A549 (cell line): ENCODE measurements at regions not wholly inside any gene's neighbourhood (a gene's known extent, or its start where the extent isn't known, plus 50 kb on each side); places are given as distances from the start of the nearest gene placed in this dataset.
A peak's percentile ranks its signal among the peaks of the same experiment; 100 is the strongest.

Experiments
- ATAC-seq, 2 experiments: fragments of 200-7000 bp in 1 of 2; fragments of >200 bp in 1 of 2; cut with Nextera tagmentation in 1 of 2; cut with Tn5 transposase in 1 of 2; 3 replicates each; pipeline versions ENCODE4 v1.8.0 to v1.9.1; 2018 to 2020; ENCODE audit warnings: mild to moderate bottlenecking in 1 of 2, moderate library complexity in 1 of 2
- CTCF ChIA-PET: fragments of 300-600 bp; sonication (Branson Sonifier 250); formaldehyde crosslinking; extraction: SDS; loops from one replicate; lab custom pipeline; 2021; ENCODE audit warnings: antibody characterized with exemption, inconsistent platforms; lab: Yijun Ruan, JAX
- POLR2A ChIA-PET: fragments of 350-600 bp; formaldehyde crosslinking; extraction: SDS; loops from one replicate; lab custom pipeline; 2021; ENCODE audit warnings: antibody characterized with exemption, inconsistent platforms; lab: Yijun Ruan, JAX
- DNase-seq, 2 experiments: peaks; one replicate each; pipeline versions ENCODE4 v3.0.0 to v3.0.0-alpha.2; 2011 to 2016; ENCODE audit warnings: low read depth in 1 of 2, low spot score in 1 of 2
- FAIRE-seq: peaks from 2 replicates; lab custom pipeline; 2011; peaks lifted over from hg19 to GRCh38; lab: Jason Lieb, UNC
- H3K27ac ChIP-seq, 2 experiments: fragments of >200 bp; sonication (Bioruptor Twin); formaldehyde crosslinking; 3 replicates each; pipeline ENCODE4 v1.5.1; 2016 to 2017
- H3K4me1 ChIP-seq: fragments of >200 bp; sonication (Bioruptor Twin); formaldehyde crosslinking; 3 replicates; pipeline ENCODE4 v1.6.1; 2016
- H3K4me2 ChIP-seq: fragments of >200 bp; sonication (Bioruptor Twin); formaldehyde crosslinking; 3 replicates; pipeline ENCODE4 v1.6.1; 2016
- H3K4me3 ChIP-seq: fragments of >200 bp; sonication (Bioruptor Twin); formaldehyde crosslinking; 3 replicates; pipeline ENCODE4 v1.5.1; 2016
- H3K9me3 ChIP-seq: fragments of >200 bp; sonication (Bioruptor Twin); formaldehyde crosslinking; 3 replicates; pipeline ENCODE4 v1.6.1; 2016
- ATOH8 ChIP-seq: fragments of 250-450 bp; sonication (Bioruptor Pico); IDR thresholded peaks from 2 replicates; pipeline ENCODE4 v1.5.0; 2020; ENCODE audit warnings: low read depth, mild to moderate bottlenecking, moderate library complexity
- CHD2 ChIP-seq: fragments of 150-350 bp; IDR thresholded peaks from 2 replicates; pipeline ENCODE4 v1.6.1; 2014; ENCODE audit warnings: low read length; ENCODE audit not compliant: partially characterized antibody
- E2F6 ChIP-seq: IDR thresholded peaks from 2 replicates; pipeline ENCODE4 v1.6.1; 2012; ENCODE audit warnings: low read depth, borderline replicate concordance
- ESRRA ChIP-seq: fragments of 150-350 bp; IDR thresholded peaks from 2 replicates; pipeline ENCODE4 v1.6.1; 2014; ENCODE audit warnings: mild to moderate bottlenecking, low read length, borderline replicate concordance
- FOSL2 ChIP-seq, 2 experiments: fragments of 450-650 bp in 1 of 2; fragments of >200 bp in 1 of 2; sonication (Bioruptor Twin) in 1 of 2; formaldehyde crosslinking; IDR thresholded peaks; 2 replicates each; pipeline versions ENCODE4 v1.5.0 to v1.6.1; 2016 to 2020; ENCODE audit warnings: mild to moderate bottlenecking in 1 of 2, moderate library complexity in 1 of 2
- HDAC2 ChIP-seq: fragments of 200-600 bp; sonication (generic); IDR thresholded peaks from 2 replicates; pipeline ENCODE4 v1.6.1; 2016
- KDM1A ChIP-seq: fragments of 200-600 bp; sonication (generic); IDR thresholded peaks from 2 replicates; pipeline ENCODE4 v1.6.1; 2016; ENCODE audit warnings: low read depth, mild to moderate bottlenecking
- MAFK ChIP-seq: fragments of 450-650 bp; IDR thresholded peaks from 2 replicates; pipeline ENCODE4 v1.6.1; 2014; ENCODE audit not compliant: partially characterized antibody
- MAZ ChIP-seq: fragments of 150-350 bp; IDR thresholded peaks from 2 replicates; pipeline ENCODE4 v1.6.1; 2014; ENCODE audit warnings: antibody characterized with exemption, low read depth, low read length, borderline replicate concordance
- RAD21 ChIP-seq, 2 experiments: fragments of >200 bp in 1 of 2; sonication (Bioruptor Twin) in 1 of 2; formaldehyde crosslinking in 1 of 2; IDR thresholded peaks in 1 of 2; conservative IDR thresholded peaks in 1 of 2; 2 replicates in 1 of 2; 3 replicates in 1 of 2; pipeline ENCODE4 v1.6.1; 2012 to 2018; ENCODE audit warnings: inconsistent platforms in 1 of 2
- RARB ChIP-seq: fragments of 250-450 bp; sonication (Bioruptor Pico); IDR thresholded peaks from 2 replicates; pipeline ENCODE4 v1.8.0; 2021; ENCODE audit warnings: mild to moderate bottlenecking, moderate library complexity
- RCOR1 ChIP-seq: fragments of 150-350 bp; IDR thresholded peaks from 2 replicates; pipeline ENCODE4 v1.6.1; 2014; ENCODE audit warnings: antibody characterized with exemption, low read length, low read depth
- REST ChIP-seq: fragments of 200-600 bp; sonication (generic); IDR thresholded peaks from 2 replicates; pipeline ENCODE4 v1.6.1; 2016; ENCODE audit warnings: antibody characterized with exemption, mild to moderate bottlenecking, moderate library complexity
- RNF2 ChIP-seq: fragments of 200-600 bp; sonication (generic); IDR thresholded peaks from 2 replicates; pipeline ENCODE4 v1.6.1; 2016; ENCODE audit warnings: low read depth, mild to moderate bottlenecking, antibody characterized with exemption, moderate library complexity, borderline replicate concordance
- SMC3 ChIP-seq: fragments of >200 bp; sonication (Bioruptor Twin); formaldehyde crosslinking; IDR thresholded peaks from 3 replicates; pipeline ENCODE4 v1.6.1; 2018; ENCODE audit warnings: inconsistent platforms
- TP53 ChIP-seq: fragments of 250-450 bp; sonication (Bioruptor Pico); IDR thresholded peaks from 2 replicates; pipeline ENCODE4 v1.5.0; 2021; ENCODE audit warnings: mild to moderate bottlenecking, moderate library complexity
- USF2 ChIP-seq: fragments of 450-650 bp; IDR thresholded peaks from 2 replicates; pipeline ENCODE4 v1.6.1; 2014; ENCODE audit warnings: antibody characterized with exemption
- ZNF302 ChIP-seq: fragments of 250-450 bp; sonication (Bioruptor Pico); IDR thresholded peaks from 2 replicates; pipeline ENCODE4 v1.9.0; 2021; ENCODE audit warnings: inconsistent platforms, mild to moderate bottlenecking, moderate library complexity
- WGBS: methylation state at CpG from one replicate; pipeline ENCODE4 v1.1.6; 2017; ENCODE audit errors: missing lambda C conversion rate; 5-methylcytosine and 5-hydroxymethylcytosine counted together

GRCh38 chr16:80299416-80299815, 241.4 kb upstream of the DYNLRB2 start:
- TF ChIP-seq SMC3 = no peak
- TF ChIP-seq MAZ = no peak
- TF ChIP-seq REST = no peak
- TF ChIP-seq HDAC2 = no peak
- TF ChIP-seq RAD21 (conservative IDR thresholded peaks at IDR 0.05 in 1 of 2, IDR thresholded peaks at IDR 0.05 in 1 of 2) = no peak
- TF ChIP-seq RNF2 = no peak
- no peak for TF ChIP-seq RARB (CRISPR knock-in tag)
- peak overlapping the region; percentile 1; the same call in 1 of the 3 replicates for H3K4me2 ChIP-seq
- ChIA-PET CTCF (no interaction called here), POLR2A (no interaction called here)
- H3K27ac ChIP-seq = peak overlapping the region in 1 of 2 experiments; percentile 43; a peak in 3 of 6 replicates
- H3K4me3 ChIP-seq = no peak overlapping the region
- DNase-seq (no peak), FAIRE-seq (no peak), ATAC-seq (no peak)
- H3K9me3 ChIP-seq = no peaks in the 10 kb centered on the region
- peaks cover 28% of the 10 kb centered on the region for H3K4me1 ChIP-seq
- WGBS = 36% methylated on average over 5 of the region's 6 CpGs

GRCh38 chr16:80298676-80299075, 242.1 kb upstream of the DYNLRB2 start:
- FAIRE-seq (no peak), DNase-seq (no peak), ATAC-seq (peak in 1 of 2 experiments; percentile 17; a peak in 1 of 6 replicates)
- Histone ChIP-seq H3K4me2 (peak overlapping the region; percentile 1; the same call in 1 of the 3 replicates), H3K4me1 (peaks cover 28% of the 10 kb centered on the region), H3K9me3 (no peaks in the 10 kb centered on the region), H3K4me3 (no peak overlapping the region), H3K27ac (0 out of 6 replicates have a peak overlapping the region, but pooled peaks of 1 of the 2 experiments have one; percentile 43)
- POLR2A ChIA-PET = no interaction called here
- TF ChIP-seq ZNF302 (CRISPR knock-in tag) (no peak), KDM1A (no peak), USF2 (no peak), MAFK (no peak), TP53 (CRISPR knock-in tag) (no peak), RARB (CRISPR knock-in tag) (no peak), RCOR1 (no peak), CHD2 (no peak), FOSL2 (IDR thresholded peaks at IDR 0.05) (no peak), FOSL2 (CRISPR knock-in tag; IDR thresholded peaks at IDR 0.05) (no peak), ATOH8 (no peak), ESRRA (no peak), E2F6 (no peak)
- CTCF ChIA-PET = no interaction called here
